HAP-1 (cell line): ENCODE measurements at regions not wholly inside any gene's neighbourhood (a gene's known extent, or its start where the extent isn't known, plus 50 kb on each side); places are given as distances from the start of the nearest gene placed in this dataset.
"Not testable (repeated sequence)": the region's sequence is repeated elsewhere in the genome, so short reads cannot be mapped to it uniquely, and the experiment has no call there.

Experiments
- DNase-seq, 2 experiments: peaks; one replicate each; pipeline ENCODE4 v3.0.0-alpha.2; 2016 to 2020; ENCODE audit warnings: low spot score in 2 of 2
- H3K27me3 ChIP-seq: fragments of 250-450 bp; sonication (Bioruptor Pico); 2 replicates; pipeline ENCODE4 v1.5.1; 2020; ENCODE audit warnings: low read depth, mild to moderate bottlenecking, moderate library complexity
- H3K36me3 ChIP-seq: fragments of 250-450 bp; sonication (Bioruptor Pico); replicated peaks from 2 replicates; pipeline ENCODE4 v1.5.1; 2020; ENCODE audit warnings: mild to moderate bottlenecking
- H3K4me1 ChIP-seq: fragments of 250-450 bp; sonication (Bioruptor Pico); 2 replicates; pipeline ENCODE4 v1.5.1; 2020; ENCODE audit warnings: mild to moderate bottlenecking
- H3K4me3 ChIP-seq: fragments of 250-450 bp; sonication (Bioruptor Pico); 2 replicates; pipeline ENCODE4 v1.5.1; 2020; ENCODE audit warnings: mild to moderate bottlenecking, moderate library complexity
- H3K9me3 ChIP-seq: fragments of 250-450 bp; sonication (Bioruptor Pico); 2 replicates; pipeline ENCODE4 v1.5.1; 2020; ENCODE audit warnings: mild to moderate bottlenecking, moderate library complexity
- in situ Hi-C: fragments of 300-500 bp; cut with MboI; formaldehyde crosslinking; loops from 3 replicates; pipeline ENCODE4 v1.14.3; 2020; ENCODE audit warnings: low sequenced_read_pairs, inconsistent platforms, mixed read lengths

- in situ Hi-C loops = no loop called here
Measured at GRCh38 chr6:133809406-133809805, 79.5 kb upstream of the TCF21 start.

GRCh38 chr6:133811557-133811956 is 77.4 kb upstream of the TCF21 start:
- in situ Hi-C loops = no loop called here
- no peaks in the 10 kb centered on the region; the same call in 1 of the 2 replicates for H3K27me3 ChIP-seq
- no peaks in the 10 kb centered on the region for H3K4me1 ChIP-seq
- no peak overlapping the region for H3K4me3 ChIP-seq
- DNase-seq = no peak
- no peaks in the 10 kb centered on the region for H3K9me3 ChIP-seq
- no peaks in the 10 kb centered on the region for H3K36me3 ChIP-seq

More at GRCh38 chr6:133809406-133809805, 79.5 kb upstream of the TCF21 start:
- Histone ChIP-seq H3K9me3 (no peaks in the 10 kb centered on the region), H3K36me3 (no peaks in the 10 kb centered on the region), H3K27me3 (no peaks in the 10 kb centered on the region; the same call in 1 of the 2 replicates), H3K4me1 (no peaks in the 10 kb centered on the region), H3K4me3 (no peak overlapping the region)
- no peak for DNase-seq

- H3K27me3 ChIP-seq, H3K9me3 ChIP-seq, DNase-seq, H3K36me3 ChIP-seq, H3K4me3 ChIP-seq, H3K4me1 ChIP-seq, in situ Hi-C loops: not testable (repeated sequence)
Measured at GRCh38 chr6:133812446-133812845, 76.5 kb upstream of the TCF21 start.

GRCh38 chr6:133814238-133814637 is 74.7 kb upstream of the TCF21 start:
- in situ Hi-C loops = no loop called here
- no peak for DNase-seq
- H3K36me3 ChIP-seq = no peaks in the 10 kb centered on the region
- H3K4me3 ChIP-seq = no peak overlapping the region
- no peaks in the 10 kb centered on the region for H3K9me3 ChIP-seq
- no peaks in the 10 kb centered on the region for H3K4me1 ChIP-seq
- H3K27me3 ChIP-seq = no peaks in the 10 kb centered on the region

- H3K4me1 ChIP-seq = no peaks in the 10 kb centered on the region
- H3K27me3 ChIP-seq = no peaks in the 10 kb centered on the region
- DNase-seq = no peak
- in situ Hi-C loops = no loop called here
- H3K9me3 ChIP-seq = no peaks in the 10 kb centered on the region
- no peak overlapping the region for H3K4me3 ChIP-seq
- no peaks in the 10 kb centered on the region for H3K36me3 ChIP-seq
Measured at GRCh38 chr6:133814797-133815196, 74.1 kb upstream of the TCF21 start.

GRCh38 chr6:133815313-133815712 is 73.6 kb upstream of the TCF21 start:
- no peaks in the 10 kb centered on the region for H3K9me3 ChIP-seq
- in situ Hi-C loops = no loop called here
- H3K4me1 ChIP-seq = no peaks in the 10 kb centered on the region
- no peak for DNase-seq
- no peak overlapping the region for H3K4me3 ChIP-seq
- H3K36me3 ChIP-seq = no peaks in the 10 kb centered on the region
- H3K27me3 ChIP-seq = no peaks in the 10 kb centered on the region

- Histone ChIP-seq H3K4me1 (no peaks in the 10 kb centered on the region), H3K9me3 (no peaks in the 10 kb centered on the region), H3K36me3 (no peaks in the 10 kb centered on the region), H3K27me3 (no peaks in the 10 kb centered on the region), H3K4me3 (no peak overlapping the region)
- DNase-seq = no peak
- in situ Hi-C loops = no loop called here
Measured at GRCh38 chr6:133816171-133816570, 72.7 kb upstream of the TCF21 start.

GRCh38 chr6:133817460-133818047 is 71.4 kb upstream of the TCF21 start:
- Histone ChIP-seq H3K4me1 (no peaks in the 10 kb centered on the region), H3K9me3 (no peaks in the 10 kb centered on the region), H3K36me3 (no peaks in the 10 kb centered on the region), H3K27me3 (no peaks in the 10 kb centered on the region), H3K4me3 (no peak overlapping the region)
- in situ Hi-C loops = no loop called here
- DNase-seq = peak in 1 of 2 experiments; percentile 77

- H3K4me3 ChIP-seq = no peak overlapping the region
- no peaks in the 10 kb centered on the region for H3K9me3 ChIP-seq
- H3K36me3 ChIP-seq = no peaks in the 10 kb centered on the region
- H3K4me1 ChIP-seq = no peaks in the 10 kb centered on the region
- in situ Hi-C loops = no loop called here
- H3K27me3 ChIP-seq = no peaks in the 10 kb centered on the region
- no peak for DNase-seq
Measured at GRCh38 chr6:133818320-133818719, 70.6 kb upstream of the TCF21 start.

GRCh38 chr6:133820208-133820607 is 68.7 kb upstream of the TCF21 start:
- in situ Hi-C loops = no loop called here
- DNase-seq = no peak
- Histone ChIP-seq H3K4me1 (no peaks in the 10 kb centered on the region), H3K9me3 (no peaks in the 10 kb centered on the region), H3K4me3 (no peak overlapping the region), H3K36me3 (no peaks in the 10 kb centered on the region), H3K27me3 (no peaks in the 10 kb centered on the region)

GRCh38 chr6:133827766-133828165 is 61.1 kb upstream of the TCF21 start:
- H3K9me3 ChIP-seq = no peaks in the 10 kb centered on the region

GRCh38 chr6:133833949-133834359 is 55.0 kb upstream of the TCF21 start:
- DNase-seq = no peak
- Histone ChIP-seq H3K27me3 (no peaks in the 10 kb centered on the region), H3K4me1 (no peaks in the 10 kb centered on the region), H3K36me3 (no peaks in the 10 kb centered on the region), H3K4me3 (no peak overlapping the region), H3K9me3 (no peaks in the 10 kb centered on the region)
- in situ Hi-C loops = no loop called here

More at GRCh38 chr6:133827766-133828165, 61.1 kb upstream of the TCF21 start:
- in situ Hi-C loops = no loop called here
- Histone ChIP-seq H3K4me3 (no peak overlapping the region), H3K4me1 (no peaks in the 10 kb centered on the region), H3K27me3 (no peaks in the 10 kb centered on the region), H3K36me3 (no peaks in the 10 kb centered on the region)
- no peak for DNase-seq

GRCh38 chr6:133834472-133835170 is 54.3 kb upstream of the TCF21 start:
- in situ Hi-C loops = no loop called here
- H3K36me3 ChIP-seq = no peaks in the 10 kb centered on the region
- H3K9me3 ChIP-seq = no peaks in the 10 kb centered on the region
- DNase-seq = no peak
- no peak overlapping the region for H3K4me3 ChIP-seq
- 0 out of 2 replicates have a peak, but pooled peaks cover under 1% of the 10 kb centered on the region for H3K27me3 ChIP-seq
- H3K4me1 ChIP-seq = no peaks in the 10 kb centered on the region

- no peaks in the 10 kb centered on the region for H3K9me3 ChIP-seq
- in situ Hi-C loops = no loop called here
- DNase-seq = no peak
- peaks cover 4% of the 10 kb centered on the region; the same call in 1 of the 2 replicates for H3K27me3 ChIP-seq
- no peaks in the 10 kb centered on the region for H3K36me3 ChIP-seq
- no peaks in the 10 kb centered on the region for H3K4me1 ChIP-seq
- no peak overlapping the region for H3K4me3 ChIP-seq
Measured at GRCh38 chr6:133835901-133836300, 53.0 kb upstream of the TCF21 start.
